Osteocyte (in vitro differentiated cells): ENCODE measurements at regions not wholly inside any gene's neighbourhood (a gene's known extent, or its start where the extent isn't known, plus 50 kb on each side); places are given as distances from the start of the nearest gene placed in this dataset.

Experiments used
- DNase-seq: peaks from one replicate; pipeline ENCODE4 v3.0.0; 2021; ENCODE audit warnings: mixed read lengths; ENCODE audit not compliant: unreplicated experiment; ENCODE audit errors: extremely low spot score
- H3K27ac Mint-ChIP-seq: one replicate; pipeline ENCODE4 v1.8.0; 2021; ENCODE audit warnings: mild to moderate bottlenecking, mixed read lengths; ENCODE audit not compliant: unreplicated experiment
- H3K27me3 Mint-ChIP-seq: one replicate; pipeline ENCODE4 v1.8.0; 2021; ENCODE audit warnings: mixed read lengths; ENCODE audit not compliant: unreplicated experiment
- H3K36me3 Mint-ChIP-seq: one replicate; pipeline ENCODE4 v1.8.0; 2021; ENCODE audit warnings: mixed read lengths; ENCODE audit not compliant: unreplicated experiment
- H3K4me1 Mint-ChIP-seq: one replicate; pipeline ENCODE4 v1.8.0; 2021; ENCODE audit warnings: mixed read lengths; ENCODE audit not compliant: unreplicated experiment
- H3K4me3 Mint-ChIP-seq: one replicate; pipeline ENCODE4 v1.8.0; 2021; ENCODE audit warnings: mild to moderate bottlenecking, moderate library complexity, mixed read lengths; ENCODE audit not compliant: unreplicated experiment
- H3K9me3 Mint-ChIP-seq: one replicate; pipeline ENCODE4 v1.8.0; 2021; ENCODE audit warnings: mixed read lengths; ENCODE audit not compliant: unreplicated experiment
- TF ChIP-seq, protein P1 (sequence below): fragments of 200-600 bp; sonication (generic); IDR thresholded peaks from 2 replicates; pipeline ENCODE4 v1.5.0; 2021; ENCODE audit warnings: antibody characterized with exemption, mild to moderate bottlenecking, moderate library complexity

DNA sequence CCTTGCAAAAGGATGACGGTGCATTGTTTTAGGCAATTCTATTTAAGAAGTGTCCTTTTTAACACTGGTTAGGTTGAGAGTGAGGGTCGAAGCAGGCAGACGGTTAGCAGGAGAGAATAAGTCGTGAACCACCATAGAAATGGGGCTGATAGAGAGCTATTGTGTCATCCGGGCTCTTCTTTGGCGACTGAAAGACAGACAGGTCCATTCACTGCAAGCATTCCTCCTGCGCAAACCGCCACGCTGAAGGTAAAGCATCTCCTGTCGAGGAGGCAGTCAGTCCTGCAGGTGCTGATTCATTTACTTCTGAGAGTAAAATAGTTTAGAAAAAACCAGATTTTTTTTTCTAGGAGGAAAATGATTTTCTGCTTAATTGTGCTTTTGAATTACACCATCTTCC, 1002.8 kb upstream of the NR2F2 start:
- Mint-ChIP-seq H3K4me1 (peaks cover 31% of the 10 kb centered on the region), H3K4me3 (no peak overlapping the region), H3K9me3 (no peaks in the 10 kb centered on the region), H3K36me3 (no peaks in the 10 kb centered on the region), H3K27ac (peak overlapping the region; percentile 14), H3K27me3 (no peaks in the 10 kb centered on the region)
- no peak for DNase-seq
- TF ChIP-seq, protein P1, sequence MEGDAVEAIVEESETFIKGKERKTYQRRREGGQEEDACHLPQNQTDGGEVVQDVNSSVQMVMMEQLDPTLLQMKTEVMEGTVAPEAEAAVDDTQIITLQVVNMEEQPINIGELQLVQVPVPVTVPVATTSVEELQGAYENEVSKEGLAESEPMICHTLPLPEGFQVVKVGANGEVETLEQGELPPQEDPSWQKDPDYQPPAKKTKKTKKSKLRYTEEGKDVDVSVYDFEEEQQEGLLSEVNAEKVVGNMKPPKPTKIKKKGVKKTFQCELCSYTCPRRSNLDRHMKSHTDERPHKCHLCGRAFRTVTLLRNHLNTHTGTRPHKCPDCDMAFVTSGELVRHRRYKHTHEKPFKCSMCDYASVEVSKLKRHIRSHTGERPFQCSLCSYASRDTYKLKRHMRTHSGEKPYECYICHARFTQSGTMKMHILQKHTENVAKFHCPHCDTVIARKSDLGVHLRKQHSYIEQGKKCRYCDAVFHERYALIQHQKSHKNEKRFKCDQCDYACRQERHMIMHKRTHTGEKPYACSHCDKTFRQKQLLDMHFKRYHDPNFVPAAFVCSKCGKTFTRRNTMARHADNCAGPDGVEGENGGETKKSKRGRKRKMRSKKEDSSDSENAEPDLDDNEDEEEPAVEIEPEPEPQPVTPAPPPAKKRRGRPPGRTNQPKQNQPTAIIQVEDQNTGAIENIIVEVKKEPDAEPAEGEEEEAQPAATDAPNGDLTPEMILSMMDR = no peak

DNA sequence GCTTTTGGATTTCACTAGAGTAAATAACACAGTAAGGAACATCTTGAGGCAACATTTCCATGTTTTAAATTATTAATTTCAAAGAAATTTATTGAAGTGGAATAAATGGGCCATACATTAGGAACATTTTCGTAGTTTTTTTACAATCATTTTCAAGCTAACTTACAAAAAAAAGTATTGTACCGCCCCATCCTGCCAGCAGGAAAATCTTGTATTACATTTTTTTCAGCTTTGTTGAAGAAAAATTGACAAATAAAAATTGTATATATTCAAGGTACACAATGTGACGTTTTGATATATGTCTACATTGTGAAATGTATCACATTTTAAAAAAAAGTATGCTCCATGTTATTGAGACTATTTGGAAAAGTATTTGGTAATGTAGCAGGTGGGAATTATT, 1001.9 kb upstream of the NR2F2 start:
- no peaks in the 10 kb centered on the region for H3K27me3 Mint-ChIP-seq
- no peaks in the 10 kb centered on the region for H3K36me3 Mint-ChIP-seq
- H3K9me3 Mint-ChIP-seq = no peaks in the 10 kb centered on the region
- no peak for DNase-seq
- peaks cover 31% of the 10 kb centered on the region for H3K4me1 Mint-ChIP-seq
- H3K27ac Mint-ChIP-seq = no peak overlapping the region
- TF ChIP-seq, protein P1 = no peak
- no peak overlapping the region for H3K4me3 Mint-ChIP-seq

DNA sequence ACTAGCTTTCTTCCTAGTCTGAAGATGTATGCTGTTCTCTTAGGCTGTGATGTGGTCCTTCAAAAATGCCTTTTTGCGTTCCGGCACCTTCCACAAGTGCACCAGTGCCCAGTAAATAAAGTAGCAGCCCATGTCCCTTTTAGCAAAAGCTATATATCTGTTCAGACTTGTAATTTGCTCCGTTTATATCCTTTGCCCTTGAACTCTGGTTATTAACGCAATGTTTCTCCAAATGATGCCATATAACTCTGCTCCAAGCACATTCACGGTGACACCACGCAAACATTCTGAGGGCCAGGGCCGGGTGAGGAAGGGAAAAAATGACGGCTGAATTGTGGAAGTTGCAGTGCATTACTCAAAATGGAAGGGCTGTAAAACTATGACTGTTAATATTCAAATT, 1001.1 kb upstream of the NR2F2 start:
- H3K36me3 Mint-ChIP-seq = no peaks in the 10 kb centered on the region
- H3K4me1 Mint-ChIP-seq = peaks cover 31% of the 10 kb centered on the region
- no peak overlapping the region for H3K4me3 Mint-ChIP-seq
- DNase-seq = no peak
- no peaks in the 10 kb centered on the region for H3K27me3 Mint-ChIP-seq
- no peaks in the 10 kb centered on the region for H3K9me3 Mint-ChIP-seq
- no peak overlapping the region for H3K27ac Mint-ChIP-seq
- TF ChIP-seq, protein P1 = no peak

DNA sequence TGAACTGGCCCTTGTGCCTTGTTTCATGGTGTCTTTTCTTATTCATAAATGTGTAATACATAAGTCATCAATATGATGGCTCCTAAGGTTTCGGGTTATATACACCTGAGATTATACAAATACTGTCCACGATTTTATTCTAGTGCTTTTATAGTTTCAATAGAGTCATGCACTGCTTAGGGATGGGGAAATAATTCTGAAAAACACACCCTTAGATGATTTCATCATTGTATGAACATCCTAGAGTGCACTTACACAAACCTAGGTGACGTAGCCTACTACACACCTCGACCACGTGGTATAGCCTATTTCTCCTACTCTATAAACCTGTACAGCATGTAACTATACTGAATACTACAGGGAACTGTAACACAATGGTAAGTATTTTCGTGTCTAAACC, 988.8 kb upstream of the NR2F2 start:
- Mint-ChIP-seq H3K27me3 (no peaks in the 10 kb centered on the region), H3K9me3 (peaks cover 6% of the 10 kb centered on the region), H3K36me3 (peaks cover 2% of the 10 kb centered on the region), H3K4me3 (no peak overlapping the region), H3K27ac (no peak overlapping the region), H3K4me1 (peaks cover 9% of the 10 kb centered on the region)
- no peak for DNase-seq
- TF ChIP-seq, protein P1 = no peak

DNA sequence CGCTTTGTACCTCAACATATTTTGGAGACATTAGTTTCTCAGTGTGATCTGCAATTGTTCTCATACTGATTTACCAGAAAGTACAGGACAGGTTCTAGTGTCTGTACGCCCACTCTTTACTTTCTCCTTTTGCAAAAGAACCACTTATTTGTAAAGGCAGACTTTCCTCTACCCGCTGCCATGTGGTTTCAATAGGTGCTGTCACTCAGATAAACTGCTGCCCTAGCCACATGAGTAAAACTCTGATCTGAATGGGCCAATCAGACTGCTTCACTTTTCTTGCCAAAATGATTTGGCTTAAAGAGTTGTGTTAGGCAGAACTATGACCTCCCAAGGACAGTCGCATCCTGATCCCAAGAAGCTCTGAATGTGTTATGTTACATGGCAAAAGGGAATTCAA, 984.6 kb upstream of the NR2F2 start:
- H3K4me1 Mint-ChIP-seq = peaks cover 20% of the 10 kb centered on the region
- no peaks in the 10 kb centered on the region for H3K27me3 Mint-ChIP-seq
- H3K27ac Mint-ChIP-seq = peak overlapping the region; percentile 15
- no peak overlapping the region for H3K4me3 Mint-ChIP-seq
- TF ChIP-seq, protein P1 = no peak
- H3K36me3 Mint-ChIP-seq = no peaks in the 10 kb centered on the region
- peaks cover 4% of the 10 kb centered on the region for H3K9me3 Mint-ChIP-seq
- no peak for DNase-seq
